Left lung (tissue), 4 donors: ENCODE measurements at regions not wholly inside any gene's neighbourhood (a gene's known extent, or its start where the extent isn't known, plus 50 kb on each side); places are given as distances from the start of the nearest gene placed in this dataset.

Source experiments
- ATAC-seq: fragments of 200-7000 bp; cut with Tn5 transposase; one replicate; pipeline ENCODE4 v1.9.1; 2020; ENCODE audit warnings: moderate library complexity
- DNase-seq, 4 donors: peaks; one replicate each; pipeline ENCODE4 v3.0.0-alpha.2; 2013 to 2020
- H3K27ac ChIP-seq, 2 donors: fragments of 200-600 bp; sonication (generic) in 1 of 2; one replicate each; pipeline versions ENCODE4 v1.5.0 to v1.8.0; 2020 to 2021
- H3K27me3 ChIP-seq, 2 donors: fragments of 200-600 bp; sonication (generic) in 1 of 2; one replicate each; pipeline versions ENCODE4 v1.5.0 to v1.8.0; 2020 to 2021
- H3K36me3 ChIP-seq, 2 donors: fragments of 200-600 bp; sonication (generic) in 1 of 2; one replicate each; pipeline versions ENCODE4 v1.5.0 to v1.8.0; 2020 to 2021
- H3K4me1 ChIP-seq, 2 donors: fragments of 200-600 bp; one replicate each; pipeline ENCODE4 v1.8.0; 2021
- H3K4me3 ChIP-seq, 2 donors: fragments of 200-600 bp; sonication (generic) in 1 of 2; one replicate each; pipeline versions ENCODE4 v1.5.0 to v1.8.0; 2020 to 2021; ENCODE audit warnings: mild to moderate bottlenecking in 1 of 2
- H3K9me3 ChIP-seq, 2 donors: fragments of 200-600 bp; sonication (generic) in 1 of 2; one replicate each; pipeline versions ENCODE4 v1.5.0 to v1.8.0; 2020 to 2021
- intact Hi-C, 2 donors: fragments of 100-400 bp; cut with DNase I; formaldehyde crosslinking; loops; one replicate each; pipeline versions ENCODE4 v1.11.2 to v1.14.2; 2022
- TF ChIP-seq, protein P1 (sequence below), 2 donors: fragments of 200-600 bp; sonication (generic) in 1 of 2; IDR thresholded peaks; one replicate each; pipeline versions ENCODE4 v1.5.0 to v1.8.0; 2021; ENCODE audit warnings: antibody characterized with exemption in 2 of 2
- donor health status: DM: no; HTN: yes; CAD: no.
- donor health status: DM: no; HTN: no; CAD: no.

DNA sequence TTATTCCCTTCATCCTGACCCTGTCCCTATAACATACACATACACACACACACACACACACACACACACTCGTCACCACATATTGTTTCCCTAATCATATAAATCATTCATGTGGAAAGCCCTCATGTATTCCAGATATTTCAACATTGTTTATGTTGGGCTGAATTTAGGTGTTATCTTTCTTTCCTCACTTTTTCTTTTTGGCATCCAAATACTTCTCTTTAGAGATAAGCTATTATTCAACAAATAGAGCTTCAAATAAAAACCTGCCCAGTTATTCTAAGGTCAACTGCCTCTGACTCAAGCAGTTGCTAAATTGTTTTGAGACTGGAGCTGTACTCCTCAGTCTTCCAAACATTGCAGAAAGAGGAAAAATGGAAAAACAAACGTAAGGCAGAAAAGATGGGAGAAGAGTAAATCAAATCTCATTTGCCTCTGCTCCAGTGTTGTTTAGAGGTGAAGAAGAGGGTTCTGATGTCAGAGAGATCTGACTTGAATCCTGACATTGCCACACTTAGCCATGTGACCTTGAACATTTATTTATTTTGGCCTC, 215.7 kb downstream of the GAS1 start:
- no peak overlapping the region for H3K27ac ChIP-seq
- H3K9me3 ChIP-seq = no peaks in the 10 kb centered on the region
- ATAC-seq = peak; percentile 38
- intact Hi-C loops = no loop called here
- H3K36me3 ChIP-seq = no peaks in the 10 kb centered on the region
- H3K27me3 ChIP-seq = no peaks in the 10 kb centered on the region
- peak in 2 of 4 donors; percentile 47 to 49 for DNase-seq
- no peaks in the 10 kb centered on the region for H3K4me1 ChIP-seq
- H3K4me3 ChIP-seq = no peak overlapping the region
- TF ChIP-seq, protein P1, sequence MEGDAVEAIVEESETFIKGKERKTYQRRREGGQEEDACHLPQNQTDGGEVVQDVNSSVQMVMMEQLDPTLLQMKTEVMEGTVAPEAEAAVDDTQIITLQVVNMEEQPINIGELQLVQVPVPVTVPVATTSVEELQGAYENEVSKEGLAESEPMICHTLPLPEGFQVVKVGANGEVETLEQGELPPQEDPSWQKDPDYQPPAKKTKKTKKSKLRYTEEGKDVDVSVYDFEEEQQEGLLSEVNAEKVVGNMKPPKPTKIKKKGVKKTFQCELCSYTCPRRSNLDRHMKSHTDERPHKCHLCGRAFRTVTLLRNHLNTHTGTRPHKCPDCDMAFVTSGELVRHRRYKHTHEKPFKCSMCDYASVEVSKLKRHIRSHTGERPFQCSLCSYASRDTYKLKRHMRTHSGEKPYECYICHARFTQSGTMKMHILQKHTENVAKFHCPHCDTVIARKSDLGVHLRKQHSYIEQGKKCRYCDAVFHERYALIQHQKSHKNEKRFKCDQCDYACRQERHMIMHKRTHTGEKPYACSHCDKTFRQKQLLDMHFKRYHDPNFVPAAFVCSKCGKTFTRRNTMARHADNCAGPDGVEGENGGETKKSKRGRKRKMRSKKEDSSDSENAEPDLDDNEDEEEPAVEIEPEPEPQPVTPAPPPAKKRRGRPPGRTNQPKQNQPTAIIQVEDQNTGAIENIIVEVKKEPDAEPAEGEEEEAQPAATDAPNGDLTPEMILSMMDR (IDR thresholded peaks at IDR 0.05) = no peak

DNA sequence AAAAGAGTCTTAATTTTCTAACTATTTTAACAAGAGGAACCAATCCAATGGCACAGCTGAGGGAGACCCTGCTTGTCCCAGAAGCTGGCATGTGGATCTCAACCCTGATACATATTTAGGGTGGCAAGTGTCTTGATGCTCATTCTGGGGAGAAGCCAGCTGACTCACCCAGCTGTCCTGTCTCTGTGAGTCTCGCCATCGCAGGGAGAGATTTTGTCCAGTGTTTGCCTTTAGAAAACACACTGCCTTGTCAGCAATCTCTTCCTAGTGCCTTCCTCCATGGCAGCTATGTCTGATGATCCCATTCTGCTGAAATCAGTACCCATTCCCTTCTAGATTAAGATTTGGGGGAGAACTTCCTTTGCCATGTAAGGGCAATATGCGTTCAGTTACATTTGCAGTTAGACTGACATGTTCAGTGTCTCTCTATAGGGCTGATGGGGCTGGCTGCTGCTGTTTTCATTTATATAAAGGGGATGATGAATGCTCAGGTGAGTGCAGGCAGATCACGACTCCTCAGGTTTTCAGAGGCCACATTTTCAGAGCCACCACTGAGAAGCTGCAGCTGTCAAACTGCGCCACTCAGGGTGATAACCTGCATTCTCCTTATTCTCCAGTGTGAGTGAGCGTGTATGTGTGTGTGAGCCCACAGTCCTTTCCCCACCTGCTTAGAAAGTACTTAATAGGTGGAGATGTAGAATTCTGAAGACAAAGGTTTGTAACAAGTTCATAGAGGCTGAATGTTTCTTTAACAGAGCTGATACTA, 217.0 kb downstream of the GAS1 start:
- H3K4me1 ChIP-seq = no peaks in the 10 kb centered on the region
- no peaks in the 10 kb centered on the region for H3K27me3 ChIP-seq
- TF ChIP-seq, protein P1 (IDR thresholded peaks at IDR 0.05) = no peak
- no peak for ATAC-seq
- no peak overlapping the region for H3K4me3 ChIP-seq
- H3K9me3 ChIP-seq = no peaks in the 10 kb centered on the region
- DNase-seq = no peak
- H3K27ac ChIP-seq = no peak overlapping the region
- no peaks in the 10 kb centered on the region for H3K36me3 ChIP-seq
- intact Hi-C loops = no loop called here

DNA sequence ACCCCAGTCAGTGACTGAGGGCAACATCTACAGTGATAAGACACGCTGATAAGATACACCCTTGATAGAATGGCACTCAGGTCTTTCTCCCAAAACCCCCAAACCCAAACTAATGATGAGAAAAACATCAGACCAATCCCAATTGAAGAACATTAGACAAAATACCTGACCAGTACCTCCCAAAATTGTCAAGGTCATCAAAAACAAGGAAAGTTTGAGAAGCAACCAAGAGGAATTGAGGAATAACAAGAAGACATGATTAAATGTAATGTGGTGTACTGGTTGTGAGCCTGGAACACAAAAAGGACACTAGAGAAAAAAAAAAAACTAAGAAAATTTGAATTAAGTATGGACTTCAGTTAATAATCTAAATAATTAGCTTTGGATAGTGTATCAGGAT, 222.8 kb downstream of the GAS1 start:
- no peak for DNase-seq
- Histone ChIP-seq H3K9me3 (no peaks in the 10 kb centered on the region), H3K4me1 (no peaks in the 10 kb centered on the region), H3K27me3 (peaks cover 0 to 5% of the 10 kb centered on the region in 2 donors), H3K36me3 (no peaks in the 10 kb centered on the region), H3K27ac (no peak overlapping the region), H3K4me3 (no peak overlapping the region)
- TF ChIP-seq, protein P1 (IDR thresholded peaks at IDR 0.05) = no peak
- intact Hi-C loops = no loop called here
- ATAC-seq = no peak

DNA sequence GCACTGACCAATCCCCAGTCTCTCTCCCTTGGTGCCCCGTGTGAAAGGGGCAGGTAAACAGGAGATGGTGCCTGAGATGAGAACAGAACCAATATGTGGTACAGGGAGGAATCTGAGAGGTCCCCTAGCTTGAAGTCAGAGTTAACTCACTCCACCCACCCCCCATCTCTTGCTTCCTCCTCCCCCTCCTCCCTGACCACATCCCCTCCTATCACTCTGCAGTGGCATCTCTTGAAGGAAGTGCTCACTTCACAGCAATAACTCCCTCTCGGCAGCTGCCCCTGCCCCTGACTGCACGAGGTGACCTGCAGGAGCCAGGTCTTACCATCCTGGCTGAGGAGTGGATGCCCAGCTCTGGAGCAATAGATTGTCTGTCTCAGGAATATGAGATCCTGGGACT, 224.0 kb downstream of the GAS1 start:
- H3K9me3 ChIP-seq = no peaks in the 10 kb centered on the region
- H3K27me3 ChIP-seq = peaks cover 0 to 5% of the 10 kb centered on the region in 2 donors
- H3K4me1 ChIP-seq = no peaks in the 10 kb centered on the region
- TF ChIP-seq, protein P1 (IDR thresholded peaks at IDR 0.05) = no peak
- peak overlapping the region in 1 of 2 donors; percentile 26 for H3K27ac ChIP-seq
- no peak overlapping the region for H3K4me3 ChIP-seq
- DNase-seq (no peak), ATAC-seq (no peak)
- intact Hi-C loops = no loop called here
- H3K36me3 ChIP-seq = no peaks in the 10 kb centered on the region

DNA sequence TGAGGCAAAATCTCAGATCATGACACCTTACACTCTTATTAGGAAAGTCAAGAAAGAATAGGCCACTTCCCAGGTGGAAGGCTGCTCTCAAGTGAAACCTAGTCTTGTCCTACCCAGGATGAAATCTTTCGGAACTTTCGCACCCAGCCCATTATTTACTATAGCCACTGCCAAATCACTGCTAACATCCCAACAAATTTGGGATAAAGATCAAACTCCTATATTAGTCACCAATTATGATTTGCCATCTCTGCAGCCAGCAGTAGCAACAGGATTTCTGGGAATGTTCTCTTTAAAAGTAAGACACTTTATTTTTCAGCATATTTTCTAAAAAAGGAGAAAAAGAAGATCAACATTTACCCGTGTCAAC, 224.6 kb downstream of the GAS1 start:
- no peaks in the 10 kb centered on the region for H3K9me3 ChIP-seq
- ATAC-seq (no peak), DNase-seq (no peak)
- H3K27me3 ChIP-seq = peaks cover 0 to 5% of the 10 kb centered on the region in 2 donors
- no peaks in the 10 kb centered on the region for H3K36me3 ChIP-seq
- TF ChIP-seq, protein P1 (IDR thresholded peaks at IDR 0.05) = no peak
- peak overlapping the region in 1 of 2 donors; percentile 65 for H3K27ac ChIP-seq
- H3K4me3 ChIP-seq = no peak overlapping the region
- intact Hi-C loops = no loop called here
- no peaks in the 10 kb centered on the region for H3K4me1 ChIP-seq
